PC-9 (cell line): ENCODE measurements at regions not wholly inside any gene's neighbourhood (a gene's known extent, or its start where the extent isn't known, plus 50 kb on each side); places are given as distances from the start of the nearest gene placed in this dataset.

Experiments used
- BruUV-seq: library from RNA; stranded (reverse); fragments of 400-500 nt; replicated peaks from 2 replicates; lab custom pipeline; 2021; lab: Mats Ljungman, UMichigan
- CTCF ChIA-PET: fragments of 300-600 bp; sonication (Branson Sonifier 250); formaldehyde crosslinking; loops from one replicate; lab custom pipeline; 2022; ENCODE audit warnings: antibody characterized with exemption; lab: Charles Lee
- POLR2A ChIA-PET: fragments of 300-600 bp; sonication (Branson Sonifier 250); formaldehyde crosslinking; loops from one replicate; lab custom pipeline; 2022; ENCODE audit warnings: antibody characterized with exemption; ENCODE audit not compliant: unreplicated experiment; lab: Charles Lee
- DNase-seq, 2 experiments: peaks; one replicate each; pipeline versions ENCODE4 v3.0.0 to v3.0.0-alpha.2; 2015 to 2022; ENCODE audit warnings: mixed read lengths in 1 of 2
- H2AFZ ChIP-seq: fragments of 200-600 bp; sonication (generic); 2 replicates; pipeline ENCODE4 v1.8.1; 2017; ENCODE audit warnings: antibody characterized with exemption
- H3F3A ChIP-seq: fragments of 200-600 bp; sonication (generic); 2 replicates; pipeline ENCODE4 v1.8.1; 2017; ENCODE audit warnings: antibody characterized with exemption, mild to moderate bottlenecking, low read depth; ENCODE audit not compliant: insufficient read depth
- H3K27ac ChIP-seq: fragments of 200-600 bp; sonication (generic); 2 replicates; pipeline ENCODE4 v1.6.1; 2016; ENCODE audit warnings: mixed run types
- H3K27me3 ChIP-seq: fragments of 200-600 bp; sonication (generic); 2 replicates; pipeline ENCODE4 v1.6.1; 2016; ENCODE audit warnings: low read depth, mixed run types; ENCODE audit not compliant: insufficient read depth
- H3K36me3 ChIP-seq: fragments of 200-600 bp; sonication (generic); 2 replicates; pipeline ENCODE4 v1.6.1; 2016; ENCODE audit warnings: low read depth, mixed run types
- H3K4me1 ChIP-seq: fragments of 200-600 bp; sonication (generic); replicated peaks from 2 replicates; pipeline ENCODE4 v1.6.1; 2016; ENCODE audit warnings: mixed run types; ENCODE audit not compliant: insufficient read depth
- H3K4me2 ChIP-seq: fragments of 200-600 bp; sonication (generic); 2 replicates; pipeline ENCODE4 v1.6.1; 2017; ENCODE audit warnings: mixed run types
- H3K4me3 ChIP-seq: fragments of 200-600 bp; sonication (generic); 2 replicates; pipeline ENCODE4 v1.6.1; 2016; ENCODE audit warnings: mixed run types
- H3K79me2 ChIP-seq: fragments of 200-600 bp; sonication (generic); 2 replicates; pipeline ENCODE4 v1.6.1; 2017; ENCODE audit warnings: low read depth, mixed run types
- H3K9me2 ChIP-seq: fragments of 200-600 bp; sonication (generic); 2 replicates; pipeline ENCODE4 v1.8.1; 2017; ENCODE audit warnings: mild to moderate bottlenecking; ENCODE audit not compliant: insufficient read depth
- H3K9me3 ChIP-seq: fragments of 200-600 bp; sonication (generic); 2 replicates; pipeline ENCODE4 v1.8.1; 2016; ENCODE audit warnings: low read depth; ENCODE audit not compliant: insufficient read depth
- H4K20me1 ChIP-seq: fragments of 200-600 bp; sonication (generic); 2 replicates; pipeline ENCODE4 v1.8.1; 2017; ENCODE audit not compliant: insufficient read depth
- CTCF ChIP-seq: fragments of 200-600 bp; sonication (generic); conservative IDR thresholded peaks from 2 replicates; pipeline ENCODE4 v1.6.1; 2017; ENCODE audit warnings: mixed run types, antibody characterized with exemption, mild to moderate bottlenecking, moderate library complexity
- EZH2 ChIP-seq: fragments of 200-600 bp; sonication (generic); IDR thresholded peaks from 2 replicates; pipeline ENCODE4 v1.8.0; 2017; ENCODE audit warnings: antibody characterized with exemption, low read depth
- intact Hi-C: fragments of 100-400 bp; cut with micrococcal nuclease; formaldehyde crosslinking; loops from one replicate; pipeline ENCODE4 v1.10.0; 2022; ENCODE audit not compliant: unreplicated experiment

- no peak for TF ChIP-seq EZH2
- TF ChIP-seq CTCF = no peak
- POLR2A ChIA-PET = no interaction called here
Measured at GRCh38 chrX:30468471-30468870, 109.1 kb downstream of the TASL start.

More at GRCh38 chrX:30468471-30468870, 109.1 kb downstream of the TASL start:
- H3K79me2 ChIP-seq = no peaks in the 10 kb centered on the region
- no peaks in the 10 kb centered on the region for H3K9me3 ChIP-seq
- H3K27ac ChIP-seq = no peak overlapping the region
- H4K20me1 ChIP-seq = no peaks in the 10 kb centered on the region
- no peaks in the 10 kb centered on the region for H3K36me3 ChIP-seq
- H3K4me3 ChIP-seq = no peak overlapping the region
- intact Hi-C loops = no loop called here
- CTCF ChIA-PET = no interaction called here
- no peaks in the 10 kb centered on the region for H3K9me2 ChIP-seq
- DNase-seq = no peak
- no TSS peak for BruUV-seq
- H3K27me3 ChIP-seq = no peaks in the 10 kb centered on the region
- H3K4me2 ChIP-seq = no peak overlapping the region
- H2AFZ ChIP-seq = no peak overlapping the region
- no peaks in the 10 kb centered on the region for H3F3A ChIP-seq
- no peaks in the 10 kb centered on the region for H3K4me1 ChIP-seq
